DOHH2 (cell line): ENCODE measurements at regions not wholly inside any gene's neighbourhood (a gene's known extent, or its start where the extent isn't known, plus 50 kb on each side); places are given as distances from the start of the nearest gene placed in this dataset.

Source experiments
- H3F3A ChIP-seq: fragments of 200-600 bp; sonication (generic), shearing (Covaris generic); 2 replicates; pipeline ENCODE4 v1.6.0; 2016; ENCODE audit warnings: antibody characterized with exemption, mild to moderate bottlenecking; ENCODE audit not compliant: control insufficient read depth, insufficient read depth
- H3K27ac ChIP-seq: fragments of 200-600 bp; sonication (generic); 2 replicates; pipeline ENCODE4 v1.5.1; 2014; ENCODE audit warnings: low read depth, mild to moderate bottlenecking, low read length, moderate library complexity
- H3K27me3 ChIP-seq: fragments of 200-600 bp; sonication (generic); 2 replicates; pipeline ENCODE4 v1.6.1; 2014; ENCODE audit warnings: mild to moderate bottlenecking, low read length, mixed read lengths; ENCODE audit not compliant: control insufficient read depth
- H3K36me3 ChIP-seq: fragments of 200-600 bp; sonication (generic); 2 replicates; pipeline ENCODE4 v1.6.1; 2014; ENCODE audit warnings: mild to moderate bottlenecking, low read length, moderate library complexity, mixed read lengths; ENCODE audit not compliant: control insufficient read depth
- H3K4me1 ChIP-seq: fragments of 200-600 bp; sonication (generic); 2 replicates; pipeline ENCODE4 v1.6.1; 2014; ENCODE audit warnings: mild to moderate bottlenecking, low read length, mixed read lengths; ENCODE audit not compliant: control insufficient read depth
- H3K4me2 ChIP-seq: fragments of 200-600 bp; sonication (generic); 2 replicates; pipeline ENCODE4 v1.6.0; 2014; ENCODE audit warnings: mild to moderate bottlenecking, low read length, moderate library complexity
- H3K4me3 ChIP-seq: fragments of 200-600 bp; sonication (generic); 2 replicates; pipeline ENCODE4 v1.5.1; 2014; ENCODE audit warnings: mild to moderate bottlenecking, low read length, mixed read lengths
- H3K79me2 ChIP-seq: fragments of 200-600 bp; sonication (generic); 2 replicates; pipeline ENCODE4 v1.6.1; 2014; ENCODE audit warnings: mild to moderate bottlenecking, low read length, mixed read lengths; ENCODE audit not compliant: control insufficient read depth
- H3K9me2 ChIP-seq: fragments of 200-600 bp; sonication (generic); replicated peaks from 2 replicates; pipeline ENCODE4 v1.6.1; 2014; ENCODE audit warnings: mild to moderate bottlenecking, low read length, mixed read lengths; ENCODE audit not compliant: control insufficient read depth
- H3K9me3 ChIP-seq: fragments of 200-600 bp; sonication (generic); 2 replicates; pipeline ENCODE4 v1.6.1; 2014; ENCODE audit warnings: antibody characterized with exemption, low read length, mixed read lengths; ENCODE audit not compliant: control insufficient read depth, insufficient read depth
- H4K20me1 ChIP-seq: fragments of 200-600 bp; sonication (generic); 2 replicates; pipeline ENCODE4 v1.6.0; 2014; ENCODE audit warnings: low read depth, mild to moderate bottlenecking, antibody characterized with exemption, low read length, moderate library complexity; ENCODE audit not compliant: control insufficient read depth, insufficient read depth
- EZH2phosphoT487 ChIP-seq: fragments of 200-600 bp; sonication (generic); IDR thresholded peaks from 2 replicates; pipeline ENCODE4 v1.6.1; 2017; ENCODE audit warnings: borderline replicate concordance, mild to moderate bottlenecking, antibody characterized with exemption, low read length, moderate library complexity, mixed read lengths
- TF ChIP-seq, protein P1 (sequence below): fragments of 200-600 bp; sonication (generic); IDR thresholded peaks from one replicate; pipeline ENCODE4 v1.5.1; 2014; ENCODE audit warnings: antibody characterized with exemption, mild to moderate bottlenecking, low read depth, low read length; ENCODE audit not compliant: poor library complexity, severe bottlenecking

GRCh38 chr16:86768999-86769398 lies 190.7 kb downstream of the FOXL1 start:
- Histone ChIP-seq H3K4me1 (no peaks in the 10 kb centered on the region), H3K27me3 (peaks cover 3% of the 10 kb centered on the region; the same call in 1 of the 2 replicates), H3K27ac (no peak overlapping the region), H3F3A (no peaks in the 10 kb centered on the region; the same call in 1 of the 2 replicates), H3K9me2 (no peaks in the 10 kb centered on the region), H3K79me2 (no peaks in the 10 kb centered on the region), H3K9me3 (no peaks in the 10 kb centered on the region), H3K4me3 (no peak overlapping the region), H4K20me1 (no peaks in the 10 kb centered on the region), H3K4me2 (no peak overlapping the region), H3K36me3 (no peaks in the 10 kb centered on the region)
- no peak for TF ChIP-seq EZH2phosphoT487
- TF ChIP-seq, protein P1, sequence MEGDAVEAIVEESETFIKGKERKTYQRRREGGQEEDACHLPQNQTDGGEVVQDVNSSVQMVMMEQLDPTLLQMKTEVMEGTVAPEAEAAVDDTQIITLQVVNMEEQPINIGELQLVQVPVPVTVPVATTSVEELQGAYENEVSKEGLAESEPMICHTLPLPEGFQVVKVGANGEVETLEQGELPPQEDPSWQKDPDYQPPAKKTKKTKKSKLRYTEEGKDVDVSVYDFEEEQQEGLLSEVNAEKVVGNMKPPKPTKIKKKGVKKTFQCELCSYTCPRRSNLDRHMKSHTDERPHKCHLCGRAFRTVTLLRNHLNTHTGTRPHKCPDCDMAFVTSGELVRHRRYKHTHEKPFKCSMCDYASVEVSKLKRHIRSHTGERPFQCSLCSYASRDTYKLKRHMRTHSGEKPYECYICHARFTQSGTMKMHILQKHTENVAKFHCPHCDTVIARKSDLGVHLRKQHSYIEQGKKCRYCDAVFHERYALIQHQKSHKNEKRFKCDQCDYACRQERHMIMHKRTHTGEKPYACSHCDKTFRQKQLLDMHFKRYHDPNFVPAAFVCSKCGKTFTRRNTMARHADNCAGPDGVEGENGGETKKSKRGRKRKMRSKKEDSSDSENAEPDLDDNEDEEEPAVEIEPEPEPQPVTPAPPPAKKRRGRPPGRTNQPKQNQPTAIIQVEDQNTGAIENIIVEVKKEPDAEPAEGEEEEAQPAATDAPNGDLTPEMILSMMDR, result no peak

DNA sequence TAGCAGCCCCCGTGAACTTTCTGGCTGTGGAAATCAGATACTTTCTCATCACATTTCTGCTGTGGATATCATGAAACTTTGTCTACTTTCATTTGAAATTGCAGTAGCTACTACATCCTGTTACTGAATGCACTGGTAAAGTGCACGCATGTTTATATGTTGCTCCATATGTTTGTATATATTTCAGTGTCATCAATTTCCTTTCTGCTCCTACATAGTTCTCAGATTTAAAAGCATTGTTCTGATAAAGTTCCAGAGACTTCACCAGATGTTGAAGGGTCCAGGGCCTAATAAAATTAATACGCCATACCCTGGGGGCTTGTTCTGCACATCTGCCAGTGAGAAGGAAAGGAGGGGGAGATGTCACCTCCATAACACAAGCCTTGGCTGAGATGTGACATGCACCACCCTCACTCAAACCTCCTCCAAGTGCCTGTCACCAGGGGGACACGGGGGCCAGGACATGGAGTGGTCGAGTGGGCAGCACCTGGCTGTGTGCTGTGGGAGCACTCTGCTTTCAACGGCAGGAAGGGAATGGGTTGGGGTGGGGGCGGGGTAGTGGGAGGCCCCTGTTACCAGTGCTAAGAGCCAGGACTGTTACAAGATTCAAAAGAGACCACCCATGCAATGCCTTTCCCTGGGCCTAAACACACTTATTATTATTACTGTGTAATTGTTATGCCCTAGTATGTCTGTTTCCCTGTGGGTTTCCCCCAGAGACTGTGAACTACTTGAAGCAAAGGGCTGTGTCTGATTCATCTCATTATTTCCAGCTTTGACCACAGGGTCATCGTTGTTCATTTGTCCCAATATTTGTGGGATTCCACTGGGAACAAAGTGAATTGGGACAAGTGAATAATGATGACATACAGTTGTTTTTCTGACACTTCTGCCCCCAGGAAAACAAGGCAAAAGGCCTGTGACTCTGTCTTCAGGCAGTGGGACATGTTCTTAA lies 193.4 kb downstream of the FOXL1 start:
- TF ChIP-seq, protein P1, result no peak
- no peak for TF ChIP-seq EZH2phosphoT487
- Histone ChIP-seq H3K4me2 (no peak overlapping the region), H3K27me3 (no peaks in the 10 kb centered on the region)

GRCh38 chr16:86772671-86773353 lies 194.5 kb downstream of the FOXL1 start:
- no peaks in the 10 kb centered on the region for H4K20me1 ChIP-seq
- TF ChIP-seq EZH2phosphoT487, result no peak
- TF ChIP-seq, protein P1, result no peak
- H3K4me2 ChIP-seq, result no peak overlapping the region
- H3K27ac ChIP-seq, result no peak overlapping the region
- no peaks in the 10 kb centered on the region for H3K27me3 ChIP-seq
- no peaks in the 10 kb centered on the region for H3K36me3 ChIP-seq
- no peaks in the 10 kb centered on the region for H3K9me3 ChIP-seq
- no peak overlapping the region for H3K4me3 ChIP-seq
- no peaks in the 10 kb centered on the region for H3F3A ChIP-seq
- no peaks in the 10 kb centered on the region for H3K4me1 ChIP-seq
- H3K9me2 ChIP-seq, result no peaks in the 10 kb centered on the region
- H3K79me2 ChIP-seq, result no peaks in the 10 kb centered on the region

More for the DNA sequence above, 193.4 kb downstream of the FOXL1 start:
- H3K27ac ChIP-seq, result no peak overlapping the region
- H3F3A ChIP-seq, result no peaks in the 10 kb centered on the region
- H3K36me3 ChIP-seq, result no peaks in the 10 kb centered on the region
- no peaks in the 10 kb centered on the region for H3K9me3 ChIP-seq
- H3K9me2 ChIP-seq, result no peaks in the 10 kb centered on the region
- no peak overlapping the region for H3K4me3 ChIP-seq
- H4K20me1 ChIP-seq, result no peaks in the 10 kb centered on the region
- H3K79me2 ChIP-seq, result no peaks in the 10 kb centered on the region
- no peaks in the 10 kb centered on the region for H3K4me1 ChIP-seq
